ENCODE measurements at regions not wholly inside any gene's neighbourhood (a gene's known extent, or its start where the extent isn't known, plus 50 kb on each side); places are given as distances from the start of the nearest gene placed in this dataset.

DNA sequence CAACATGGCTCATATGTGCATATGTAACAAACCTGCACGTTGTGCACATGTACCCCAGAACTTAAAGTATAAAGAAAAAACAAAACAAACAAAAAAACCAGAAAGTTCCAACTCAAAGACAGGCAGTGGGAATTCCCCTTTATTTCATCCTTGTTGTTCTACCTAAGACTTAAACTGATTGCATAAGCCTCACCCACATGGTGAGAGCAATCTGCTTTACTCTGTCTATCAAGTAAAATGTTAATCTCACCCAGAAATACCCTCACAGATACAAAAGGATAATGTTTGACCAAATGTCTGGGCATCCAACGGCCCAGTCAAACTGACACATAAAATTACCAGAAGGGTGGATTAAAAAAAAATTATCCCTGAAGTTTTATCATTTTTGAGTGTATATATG lies 190.9 kb upstream of the PLSCR5 start:
- TF ChIP-seq CTCF (IDR thresholded peaks at IDR 0.05) (no peak), POLR2A (IDR thresholded peaks at IDR 0.05) (no peak)

Data from thyroid gland (tissue), 4 donors.